DMS153 (cell line): ENCODE measurements at regions not wholly inside any gene's neighbourhood (a gene's known extent, or its start where the extent isn't known, plus 50 kb on each side); places are given as distances from the start of the nearest gene placed in this dataset.

Experiments used
- DNase-seq: peaks from one replicate; lab custom pipeline; 2025; lab: John Stamatoyannopoulos, UW

- DNase-seq, result no peak
Observed at GRCh38 chr6:14254505-14254904, 136.9 kb downstream of the CD83 start.

GRCh38 chr6:14255916-14256315 is 138.3 kb downstream of the CD83 start:
- no peak for DNase-seq

- no peak for DNase-seq
Observed at GRCh38 chr6:14258117-14258516, 140.5 kb downstream of the CD83 start.

- no peak for DNase-seq
Observed at GRCh38 chr6:14258695-14259593, 141.4 kb downstream of the CD83 start.

- no peak for DNase-seq
Observed at GRCh38 chr6:14259594-14260152, 142.1 kb downstream of the CD83 start.

GRCh38 chr6:14260839-14261238 is 143.3 kb downstream of the CD83 start:
- no peak for DNase-seq

- no peak for DNase-seq
Observed at GRCh38 chr6:14263881-14264424, 146.4 kb downstream of the CD83 start.

GRCh38 chr6:14265049-14266021 is 147.8 kb downstream of the CD83 start:
- DNase-seq, result no peak

- no peak for DNase-seq
Observed at GRCh38 chr6:14266266-14266665, 148.7 kb downstream of the CD83 start.

- DNase-seq, result no peak
Observed at GRCh38 chr6:14267885-14268660, 150.5 kb downstream of the CD83 start.

GRCh38 chr6:14269436-14269835 is 151.9 kb downstream of the CD83 start:
- DNase-seq, result no peak

- DNase-seq, result no peak
Observed at GRCh38 chr6:14270142-14270893, 152.7 kb downstream of the CD83 start.

GRCh38 chr6:14270925-14271788 is 153.6 kb downstream of the CD83 start:
- no peak for DNase-seq

GRCh38 chr6:14271789-14272736 is 154.5 kb downstream of the CD83 start:
- no peak for DNase-seq

GRCh38 chr6:14272737-14273085 is 155.1 kb downstream of the CD83 start:
- DNase-seq, result no peak

- no peak for DNase-seq
Observed at GRCh38 chr6:14273191-14273590, 155.6 kb downstream of the CD83 start.

- DNase-seq, result no peak
Observed at GRCh38 chr6:14274016-14274415, 156.4 kb downstream of the CD83 start.
